Aorta (tissue), 5 donors: ENCODE measurements at regions not wholly inside any gene's neighbourhood (a gene's known extent, or its start where the extent isn't known, plus 50 kb on each side); places are given as distances from the start of the nearest gene placed in this dataset.

Experiments used
- ATAC-seq: fragments of 200-7000 bp; cut with Tn5 transposase; one replicate; pipeline ENCODE4 v1.9.1; 2022; ENCODE audit warnings: moderate library complexity; ENCODE audit not compliant: low FRiP score
- DNase-seq, 2 donors: peaks; one replicate each; pipeline ENCODE4 v3.0.0-alpha.2; 2020
- H3K27ac ChIP-seq, 2 donors: one replicate each; pipeline ENCODE4 v1.5.1; 2013; ENCODE audit warnings: low read length in 2 of 2, mild to moderate bottlenecking in 2 of 2, moderate library complexity in 2 of 2, control low read depth in 1 of 2, inconsistent platforms in 1 of 2, low read depth in 1 of 2
- H3K27me3 ChIP-seq, 2 donors: one replicate each; pipeline ENCODE4 v1.6.1; 2013; ENCODE audit warnings: control low read depth in 1 of 2, low read length in 1 of 2, mild to moderate bottlenecking in 1 of 2, moderate library complexity in 1 of 2; ENCODE audit not compliant: insufficient read depth in 2 of 2, control insufficient read depth in 1 of 2
- H3K36me3 ChIP-seq, 2 donors: one replicate each; pipeline ENCODE4 v1.6.1; 2013; ENCODE audit warnings: control low read depth in 1 of 2, low read length in 1 of 2, mild to moderate bottlenecking in 1 of 2; ENCODE audit not compliant: insufficient read depth in 2 of 2, control insufficient read depth in 1 of 2
- H3K4me1 ChIP-seq, 2 donors: one replicate each; pipeline ENCODE4 v1.6.1; 2013; ENCODE audit warnings: low read length in 2 of 2, control low read depth in 1 of 2, mild to moderate bottlenecking in 1 of 2, moderate library complexity in 1 of 2; ENCODE audit not compliant: insufficient read depth in 2 of 2, control insufficient read depth in 1 of 2
- H3K4me3 ChIP-seq, 2 donors: one replicate each; pipeline ENCODE4 v1.5.1; 2013; ENCODE audit warnings: low read length in 2 of 2, control low read depth in 1 of 2, mild to moderate bottlenecking in 1 of 2
- H3K9me3 ChIP-seq: one replicate; pipeline ENCODE4 v1.6.1; 2013; ENCODE audit warnings: mild to moderate bottlenecking, low read length; ENCODE audit not compliant: control insufficient read depth
- WGBS, 2 donors: extraction: QIAGEN DNeasy Blood & Tissue Kit; methylation state at CpG; one replicate each; pipeline ENCODE4 v1.1.7; 2013; 5-methylcytosine and 5-hydroxymethylcytosine counted together
- intact Hi-C, 2 donors: fragments of 100-400 bp; cut with DNase I; formaldehyde crosslinking; loops; one replicate each; pipeline versions ENCODE4 v1.14.2 to v1.15.0; 2022
- donor health status: healthy with polysubstance abuse.
- donor health status: Bipolar disorder and iron deficiency.
- donor health status: DM: no; HTN: no; CAD: no.
- donor health status: DM: no; HTN: no; CAD: no.
- donor health status: DM: yes; HTN: yes; CAD: no.

DNA sequence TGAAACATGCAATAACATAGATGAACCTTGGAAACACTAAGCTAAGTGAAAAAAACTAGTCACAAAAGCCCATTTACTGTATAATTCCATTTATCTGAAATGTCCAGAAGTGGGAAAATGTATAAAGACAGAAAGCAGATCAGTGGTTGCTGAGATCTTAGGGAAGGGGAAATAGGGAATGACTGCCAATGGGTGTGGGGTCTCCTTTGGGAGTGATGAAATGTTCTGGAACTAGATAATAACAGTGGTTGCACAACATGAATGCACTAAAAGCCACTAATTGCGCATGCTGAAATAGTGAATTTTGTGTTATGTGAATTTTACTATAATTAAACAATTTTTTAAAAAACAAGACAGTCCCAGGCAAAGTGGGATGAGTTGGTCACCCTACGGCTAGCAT lies 472.8 kb downstream of the CCDC171 start:
- intact Hi-C loops: no loop called here
- H3K9me3 ChIP-seq: no peaks in the 10 kb centered on the region
- H3K4me1 ChIP-seq: no peaks in the 10 kb centered on the region
- H3K36me3 ChIP-seq: no peaks in the 10 kb centered on the region
- ATAC-seq (no peak), DNase-seq (no peak)
- WGBS, 2 donors: 95 to 100% methylated on average over 2 of the region's 2 CpGs
- H3K4me3 ChIP-seq: no peak overlapping the region
- no peaks in the 10 kb centered on the region for H3K27me3 ChIP-seq
- no peak overlapping the region for H3K27ac ChIP-seq

DNA sequence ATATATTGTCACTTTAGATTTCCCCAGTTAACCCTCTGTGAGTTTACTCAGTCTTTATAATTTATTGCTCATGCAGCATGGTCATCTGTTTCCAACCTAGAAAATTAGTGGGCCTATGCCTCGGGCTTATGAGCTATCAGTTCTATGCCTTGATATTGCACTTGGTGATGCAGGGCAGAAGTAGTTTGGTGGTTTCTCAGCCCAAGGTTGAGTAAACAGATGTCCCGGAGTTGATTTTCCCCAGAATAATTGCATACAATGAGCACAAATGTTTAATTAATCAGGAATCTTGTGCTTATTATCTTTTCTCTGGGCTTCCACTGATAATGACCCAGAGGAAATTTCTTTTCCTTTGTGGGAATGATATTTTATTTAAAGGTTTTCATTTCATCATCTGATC lies 474.0 kb downstream of the CCDC171 start:
- WGBS, 2 donors: 95 to 96% methylated on average over 2 of the region's 2 CpGs
- no peak for DNase-seq
- intact Hi-C loops: no loop called here

DNA sequence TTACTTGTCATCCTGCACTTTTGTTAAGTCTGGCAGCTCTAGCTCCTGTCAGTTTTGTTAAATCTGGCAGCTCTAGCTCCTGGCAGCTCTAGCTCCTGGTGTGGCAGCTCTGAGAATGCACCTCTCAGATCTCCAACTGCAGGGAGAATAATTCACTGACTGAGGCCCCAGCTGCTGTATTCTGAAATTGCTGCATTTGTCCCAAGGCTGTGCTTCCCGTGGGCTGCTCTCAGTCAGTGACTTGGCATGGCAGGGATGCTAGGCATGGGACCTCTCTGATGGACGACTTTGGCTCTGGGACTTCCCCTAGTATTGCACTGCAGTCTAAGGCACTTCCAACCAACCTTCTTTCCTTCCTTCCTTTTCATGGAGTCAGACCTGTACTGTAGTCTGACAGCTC lies 475.7 kb downstream of the CCDC171 start:
- no peaks in the 10 kb centered on the region for H3K36me3 ChIP-seq
- DNase-seq: no peak
- intact Hi-C loops: no loop called here
- H3K27me3 ChIP-seq: no peaks in the 10 kb centered on the region
- H3K9me3 ChIP-seq: no peaks in the 10 kb centered on the region
- no peak for ATAC-seq
- no peak overlapping the region for H3K27ac ChIP-seq
- WGBS, 2 donors: 7 to 9% methylated on average over 2 of the region's 2 CpGs
- H3K4me1 ChIP-seq: no peaks in the 10 kb centered on the region
- H3K4me3 ChIP-seq: no peak overlapping the region

More for the DNA sequence above, 474.0 kb downstream of the CCDC171 start:
- ATAC-seq: no peak
- Histone ChIP-seq H3K4me1 (no peaks in the 10 kb centered on the region), H3K4me3 (no peak overlapping the region), H3K9me3 (no peaks in the 10 kb centered on the region), H3K36me3 (no peaks in the 10 kb centered on the region), H3K27ac (no peak overlapping the region), H3K27me3 (no peaks in the 10 kb centered on the region)

DNA sequence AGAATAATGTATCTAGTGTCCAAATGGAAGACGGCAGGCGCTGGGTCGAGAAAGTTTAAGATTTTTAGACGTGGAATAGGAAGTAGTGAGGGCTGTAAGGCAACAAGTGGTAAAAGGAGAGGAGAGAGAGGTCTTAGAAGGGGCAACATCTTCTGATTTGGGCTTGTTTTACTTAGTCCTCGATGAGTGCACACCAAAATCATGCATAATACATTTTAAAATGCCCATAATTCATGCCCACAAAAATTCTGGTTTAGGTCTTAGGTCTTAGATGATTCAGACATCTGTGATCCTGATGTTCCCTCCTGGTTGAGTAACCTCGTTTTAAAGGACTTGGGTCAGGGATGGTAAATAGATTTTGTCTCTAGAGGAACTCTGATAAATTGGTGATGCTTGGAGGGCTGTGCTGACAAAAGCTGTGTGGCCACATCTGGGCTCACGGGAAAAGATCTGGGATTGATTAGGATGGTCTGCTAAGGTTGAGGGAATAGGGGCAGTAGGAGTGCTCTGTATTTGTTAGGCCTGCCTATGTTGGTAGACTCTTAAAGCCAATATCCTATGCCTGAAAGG lies 476.3 kb downstream of the CCDC171 start:
- no peaks in the 10 kb centered on the region for H3K36me3 ChIP-seq
- no peak overlapping the region for H3K27ac ChIP-seq
- no peak for ATAC-seq
- WGBS, 2 donors: 92 to 93% methylated on average over 7 of the region's 7 CpGs
- DNase-seq: no peak
- H3K27me3 ChIP-seq: no peaks in the 10 kb centered on the region
- no peak overlapping the region for H3K4me3 ChIP-seq
- no peaks in the 10 kb centered on the region for H3K4me1 ChIP-seq
- H3K9me3 ChIP-seq: no peaks in the 10 kb centered on the region
- intact Hi-C loops: no loop called here

DNA sequence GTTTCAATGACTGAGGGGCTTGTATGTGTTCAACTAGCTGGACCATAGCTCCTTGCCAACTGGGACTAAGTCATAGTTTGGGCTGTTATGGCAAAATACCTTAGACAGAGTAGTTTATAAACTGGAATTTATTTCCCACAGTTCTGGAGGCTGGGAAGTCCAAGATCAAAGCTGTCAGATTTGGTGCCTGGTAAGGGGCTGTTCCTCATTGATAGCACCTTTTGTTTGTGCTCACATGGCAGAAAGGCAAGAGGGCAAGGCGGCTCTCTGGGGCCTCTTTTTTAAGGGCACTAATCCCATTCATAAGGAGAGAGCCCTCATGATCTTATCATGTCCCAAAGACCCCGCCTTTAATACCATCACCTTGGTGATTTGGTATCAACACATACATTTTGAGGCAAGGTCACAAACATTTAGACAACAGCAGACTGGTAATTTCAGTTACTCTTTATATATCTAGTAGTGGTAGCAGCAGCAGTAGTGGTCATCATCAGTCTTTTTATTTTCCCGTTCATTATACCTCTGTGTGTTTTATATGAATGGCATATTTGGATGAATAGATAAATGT lies 477.0 kb downstream of the CCDC171 start:
- ATAC-seq (no peak), DNase-seq (no peak)
- Histone ChIP-seq H3K27ac (no peak overlapping the region), H3K27me3 (no peaks in the 10 kb centered on the region), H3K4me3 (no peak overlapping the region), H3K36me3 (no peaks in the 10 kb centered on the region), H3K4me1 (no peaks in the 10 kb centered on the region), H3K9me3 (no peaks in the 10 kb centered on the region)
- intact Hi-C loops: no loop called here
- WGBS, 2 donors: 96 to 98% methylated on average over 3 of the region's 3 CpGs

DNA sequence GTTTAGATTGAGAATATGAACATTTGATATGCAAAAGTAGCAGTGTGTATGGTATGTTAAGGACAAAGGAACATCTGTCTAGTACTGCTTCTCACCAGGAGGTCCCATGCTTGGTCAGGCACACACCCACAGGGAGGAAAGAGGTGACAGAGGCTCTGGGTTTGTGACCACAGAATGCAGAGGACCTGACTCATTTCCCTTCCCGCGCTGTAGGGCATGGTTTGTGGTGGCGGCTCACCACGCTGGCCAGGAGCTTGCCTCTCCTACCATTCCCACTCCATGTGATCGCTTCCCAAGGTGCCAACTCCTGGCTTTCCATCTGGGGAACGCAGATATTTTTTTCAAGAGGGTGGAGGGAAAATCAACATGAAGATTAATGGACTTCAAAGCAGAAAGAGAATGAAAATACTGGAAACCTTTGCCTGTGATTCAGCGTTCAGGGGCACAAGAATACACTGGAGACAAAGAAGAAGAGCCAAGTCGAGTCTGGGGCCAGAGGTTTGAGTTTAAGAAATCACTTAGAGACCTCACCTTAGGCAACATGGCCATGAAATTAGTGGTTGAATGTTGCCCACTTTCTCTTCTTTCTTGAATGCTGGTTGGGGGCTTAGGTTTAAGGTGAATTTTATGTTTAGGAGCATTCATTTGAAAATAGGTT lies 477.8 kb downstream of the CCDC171 start:
- WGBS, 2 donors: 85 to 87% methylated on average over 8 of the region's 8 CpGs
- Histone ChIP-seq H3K4me3 (no peak overlapping the region), H3K9me3 (no peaks in the 10 kb centered on the region), H3K4me1 (no peaks in the 10 kb centered on the region), H3K36me3 (no peaks in the 10 kb centered on the region), H3K27me3 (no peaks in the 10 kb centered on the region), H3K27ac (no peak overlapping the region)
- intact Hi-C loops: no loop called here
- DNase-seq: no peak
- no peak for ATAC-seq

DNA sequence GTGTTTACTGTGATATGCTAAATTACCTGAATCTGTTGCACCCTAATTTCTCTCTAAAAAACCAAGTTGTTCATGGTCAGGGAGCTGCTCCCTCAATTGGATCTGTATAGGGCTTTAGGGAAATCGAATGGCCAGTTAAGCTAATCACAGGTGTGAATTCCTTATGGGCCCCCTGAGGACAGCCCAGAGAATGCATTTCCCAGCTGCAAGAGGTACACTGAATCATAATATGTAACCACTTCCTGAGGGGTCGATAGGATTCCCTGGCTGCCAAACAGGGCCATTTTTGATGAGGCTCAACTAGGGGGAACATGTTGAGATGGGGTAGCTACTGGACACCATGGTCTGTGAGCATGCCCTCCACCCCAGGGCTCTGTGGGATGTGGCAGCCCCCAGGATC lies 478.6 kb downstream of the CCDC171 start:
- intact Hi-C loops: no loop called here
- Histone ChIP-seq H3K27ac (no peak overlapping the region), H3K9me3 (no peaks in the 10 kb centered on the region), H3K27me3 (no peaks in the 10 kb centered on the region), H3K4me3 (no peak overlapping the region), H3K4me1 (no peaks in the 10 kb centered on the region), H3K36me3 (no peaks in the 10 kb centered on the region)
- ATAC-seq (no peak), DNase-seq (no peak)
- 65 to 67% methylated on average over 2 of the region's 2 CpGs for WGBS, 2 donors

DNA sequence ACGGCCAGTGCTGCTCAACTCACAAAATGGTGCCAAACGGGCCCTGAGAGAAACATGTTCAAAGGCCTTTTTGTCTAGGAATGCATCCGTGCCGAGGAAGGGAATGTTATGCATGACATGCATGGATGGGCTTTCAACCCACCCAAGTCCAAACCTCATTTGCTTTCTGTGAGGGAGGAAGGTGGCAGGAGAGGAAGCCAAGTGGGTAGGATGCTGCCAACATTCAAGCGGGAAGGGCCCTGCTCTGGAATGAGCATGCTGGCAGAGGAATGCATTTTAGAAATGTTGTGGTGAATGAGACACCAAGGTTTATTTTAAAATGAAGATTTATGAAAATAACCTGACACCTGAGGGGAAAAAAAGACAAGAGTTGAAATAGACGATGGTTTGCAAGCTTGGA lies 479.1 kb downstream of the CCDC171 start:
- H3K4me3 ChIP-seq: no peak overlapping the region
- H3K9me3 ChIP-seq: no peaks in the 10 kb centered on the region
- H3K36me3 ChIP-seq: no peaks in the 10 kb centered on the region
- DNase-seq (no peak), ATAC-seq (no peak)
- no peak overlapping the region for H3K27ac ChIP-seq
- no peaks in the 10 kb centered on the region for H3K4me1 ChIP-seq
- H3K27me3 ChIP-seq: no peaks in the 10 kb centered on the region
- 45 to 57% methylated on average over 6 of the region's 6 CpGs for WGBS, 2 donors
- intact Hi-C loops: no loop called here

DNA sequence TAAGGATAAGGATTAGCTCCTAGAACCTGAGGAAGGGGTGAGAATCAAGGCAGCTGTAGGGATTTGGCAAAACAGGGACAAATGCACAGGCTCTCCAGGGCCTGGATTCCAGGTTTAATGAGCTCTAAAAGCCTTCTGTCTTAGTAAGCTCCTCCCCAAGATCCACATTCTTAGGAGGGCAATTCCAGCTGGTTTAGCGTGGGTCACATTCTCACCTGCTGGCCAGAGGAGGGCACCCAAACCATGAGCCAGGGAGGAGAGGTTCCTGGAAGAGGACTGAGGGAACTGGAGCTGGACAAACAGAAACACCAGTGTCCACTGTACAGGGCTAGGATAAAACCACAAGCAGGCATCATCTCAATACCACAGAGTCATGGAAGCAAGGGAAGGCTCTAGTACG lies 480.0 kb downstream of the CCDC171 start:
- H3K4me1 ChIP-seq: no peaks in the 10 kb centered on the region
- no peak for ATAC-seq
- WGBS, 2 donors: 95 to 98% methylated on average over 2 of the region's 2 CpGs

More for the DNA sequence above, 480.0 kb downstream of the CCDC171 start:
- no peak for DNase-seq
- Histone ChIP-seq H3K4me3 (no peak overlapping the region), H3K36me3 (no peaks in the 10 kb centered on the region), H3K27ac (no peak overlapping the region), H3K27me3 (no peaks in the 10 kb centered on the region), H3K9me3 (no peaks in the 10 kb centered on the region)
- intact Hi-C loops: no loop called here
